ENCODE measurements at regions not wholly inside any gene's neighbourhood (a gene's known extent, or its start where the extent isn't known, plus 50 kb on each side); places are given as distances from the start of the nearest gene placed in this dataset.

GRCh38 chr6:142518126-142518525 is 216.3 kb downstream of the ADGRG6 start:
- TF ChIP-seq CTCF (IDR thresholded peaks at IDR 0.05) (no peak), POLR2A (IDR thresholded peaks at IDR 0.05) (no peak)

All from thyroid gland (tissue), 4 donors.